ENCODE measurements at regions not wholly inside any gene's neighbourhood (a gene's known extent, or its start where the extent isn't known, plus 50 kb on each side); places are given as distances from the start of the nearest gene placed in this dataset.

GRCh38 chr5:23994581-23995370 is 487.4 kb downstream of the PRDM9 start:
- no peak for TF ChIP-seq POLR2A (conservative IDR thresholded peaks at IDR 0.05)
- TF ChIP-seq CTCF (IDR thresholded peaks at IDR 0.05 in 2 of 3, conservative IDR thresholded peaks at IDR 0.05 in 1 of 3; ENCODE audit: insufficient read depth in 2 of 3, low read depth in 1 of 3, low read length in 3 of 3): no peak
- no peak for TF ChIP-seq NR3C1 (CRISPR knock-in tag; IDR thresholded peaks at IDR 0.05)
- TF ChIP-seq, protein P1, sequence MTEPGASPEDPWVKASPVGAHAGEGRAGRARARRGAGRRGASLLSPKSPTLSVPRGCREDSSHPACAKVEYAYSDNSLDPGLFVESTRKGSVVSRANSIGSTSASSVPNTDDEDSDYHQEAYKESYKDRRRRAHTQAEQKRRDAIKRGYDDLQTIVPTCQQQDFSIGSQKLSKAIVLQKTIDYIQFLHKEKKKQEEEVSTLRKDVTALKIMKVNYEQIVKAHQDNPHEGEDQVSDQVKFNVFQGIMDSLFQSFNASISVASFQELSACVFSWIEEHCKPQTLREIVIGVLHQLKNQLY (CRISPR knock-in tag; conservative IDR thresholded peaks at IDR 0.05): no peak
- TF ChIP-seq DNMT1 (IDR thresholded peaks at IDR 0.05): no peak
- TF ChIP-seq TARDBP (IDR thresholded peaks at IDR 0.05): no peak
- no peak for TF ChIP-seq NKRF (IDR thresholded peaks at IDR 0.05; ENCODE audit: borderline replicate concordance)
- no peak for TF ChIP-seq PCBP1 (IDR thresholded peaks at IDR 0.05; ENCODE audit: low read depth, low read length, poor library complexity, severe bottlenecking)
- TF ChIP-seq HOXB6 (CRISPR knock-in tag; IDR thresholded peaks at IDR 0.05; ENCODE audit: borderline replicate concordance): no peak
- TF ChIP-seq NR1H2 (CRISPR knock-in tag; IDR thresholded peaks at IDR 0.05): no peak
- TF ChIP-seq, protein P2, sequence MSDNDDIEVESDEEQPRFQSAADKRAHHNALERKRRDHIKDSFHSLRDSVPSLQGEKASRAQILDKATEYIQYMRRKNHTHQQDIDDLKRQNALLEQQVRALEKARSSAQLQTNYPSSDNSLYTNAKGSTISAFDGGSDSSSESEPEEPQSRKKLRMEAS (CRISPR knock-in tag; IDR thresholded peaks at IDR 0.05): no peak
